ENCODE measurements at regions not wholly inside any gene's neighbourhood (a gene's known extent, or its start where the extent isn't known, plus 50 kb on each side); places are given as distances from the start of the nearest gene placed in this dataset.

- intact Hi-C loops (cut with micrococcal nuclease; ENCODE audit: unreplicated experiment): no loop called here
- H3K4me2 ChIP-seq (ENCODE audit: low read length): no peak overlapping the region
- no peaks in the 10 kb centered on the region for H4K20me1 ChIP-seq (ENCODE audit: insufficient read depth, low read length)
- no peaks in the 10 kb centered on the region for H3K9me3 ChIP-seq (ENCODE audit: low read length)
- no TSS peak for BruUV-seq (replicated peaks)
- H3K27ac ChIP-seq (ENCODE audit: low read depth, low read length, poor library complexity, severe bottlenecking): no peak overlapping the region
- H3K9me2 ChIP-seq (ENCODE audit: insufficient read depth, low read length): no peaks in the 10 kb centered on the region
- H3K4me1 ChIP-seq (ENCODE audit: insufficient read depth, low read length, poor library complexity, severe bottlenecking): no peaks in the 10 kb centered on the region
- DNase-seq (ENCODE audit: low spot score): no peak
- POLR2A ChIA-PET: no interaction called here
- CTCF ChIA-PET (ENCODE audit: unreplicated experiment): no interaction called here
- H3K36me3 ChIP-seq (ENCODE audit: insufficient read depth, low read length): no peaks in the 10 kb centered on the region
- H2AFZ ChIP-seq (ENCODE audit: low read length): no peak overlapping the region
- TF ChIP-seq EZH2phosphoT487 (IDR thresholded peaks at IDR 0.05; ENCODE audit: borderline replicate concordance, low read depth, low read length): no peak
- no peak for TF ChIP-seq CTCF (conservative IDR thresholded peaks at IDR 0.05; ENCODE audit: low read length)
- H3K4me3 ChIP-seq (ENCODE audit: low read depth, low read length, poor library complexity, severe bottlenecking): no peak overlapping the region
- no peaks in the 10 kb centered on the region for H3K79me2 ChIP-seq (ENCODE audit: insufficient read depth, low read depth, low read length)
Measured at GRCh38 chr14:95025218-95025617, 132.1 kb downstream of the DICER1 start.

GRCh38 chr14:95024380-95024779 lies 132.9 kb downstream of the DICER1 start:
- H3K4me2 ChIP-seq (ENCODE audit: low read length): no peak overlapping the region
- intact Hi-C loops (cut with micrococcal nuclease; ENCODE audit: unreplicated experiment): no loop called here
- H2AFZ ChIP-seq (ENCODE audit: low read length): no peak overlapping the region
- H3K9me2 ChIP-seq (ENCODE audit: insufficient read depth, low read length): no peaks in the 10 kb centered on the region
- BruUV-seq (replicated peaks): no TSS peak
- no peaks in the 10 kb centered on the region for H3K4me1 ChIP-seq (ENCODE audit: insufficient read depth, low read length, poor library complexity, severe bottlenecking)
- no peaks in the 10 kb centered on the region for H4K20me1 ChIP-seq (ENCODE audit: insufficient read depth, low read length)
- ChIA-PET POLR2A (no interaction called here), CTCF (ENCODE audit: unreplicated experiment) (no interaction called here)
- H3K9me3 ChIP-seq (ENCODE audit: low read length): no peaks in the 10 kb centered on the region
- H3K36me3 ChIP-seq (ENCODE audit: insufficient read depth, low read length): no peaks in the 10 kb centered on the region
- DNase-seq (ENCODE audit: low spot score): no peak
- TF ChIP-seq CTCF (conservative IDR thresholded peaks at IDR 0.05; ENCODE audit: low read length): no peak
- TF ChIP-seq EZH2phosphoT487 (IDR thresholded peaks at IDR 0.05; ENCODE audit: borderline replicate concordance, low read depth, low read length): no peak
- H3K4me3 ChIP-seq (ENCODE audit: low read depth, low read length, poor library complexity, severe bottlenecking): no peak overlapping the region
- H3K27ac ChIP-seq (ENCODE audit: low read depth, low read length, poor library complexity, severe bottlenecking): no peak overlapping the region
- no peaks in the 10 kb centered on the region for H3K79me2 ChIP-seq (ENCODE audit: insufficient read depth, low read depth, low read length)

- Histone ChIP-seq H3K36me3 (ENCODE audit: insufficient read depth, low read length) (no peaks in the 10 kb centered on the region), H2AFZ (ENCODE audit: low read length) (no peak overlapping the region), H3K4me3 (ENCODE audit: low read depth, low read length, poor library complexity, severe bottlenecking) (no peak overlapping the region), H3K4me2 (ENCODE audit: low read length) (no peak overlapping the region), H4K20me1 (ENCODE audit: insufficient read depth, low read length) (no peaks in the 10 kb centered on the region), H3K4me1 (ENCODE audit: insufficient read depth, low read length, poor library complexity, severe bottlenecking) (no peaks in the 10 kb centered on the region), H3K9me2 (ENCODE audit: insufficient read depth, low read length) (no peaks in the 10 kb centered on the region), H3K79me2 (ENCODE audit: insufficient read depth, low read depth, low read length) (no peaks in the 10 kb centered on the region), H3K27ac (ENCODE audit: low read depth, low read length, poor library complexity, severe bottlenecking) (no peak overlapping the region), H3K9me3 (ENCODE audit: low read length) (no peaks in the 10 kb centered on the region)
- intact Hi-C loops (cut with micrococcal nuclease; ENCODE audit: unreplicated experiment): no loop called here
- no peak for TF ChIP-seq CTCF (conservative IDR thresholded peaks at IDR 0.05; ENCODE audit: low read length)
- TF ChIP-seq EZH2phosphoT487 (IDR thresholded peaks at IDR 0.05; ENCODE audit: borderline replicate concordance, low read depth, low read length): no peak
- POLR2A ChIA-PET: no interaction called here
- BruUV-seq (replicated peaks): no TSS peak
- no peak for DNase-seq (ENCODE audit: low spot score)
- CTCF ChIA-PET (ENCODE audit: unreplicated experiment): no interaction called here
Measured at GRCh38 chr14:95023886-95024285, 133.4 kb downstream of the DICER1 start.

Data from OCI-LY7 (cell line).